ENCODE measurements at regions not wholly inside any gene's neighbourhood (a gene's known extent, or its start where the extent isn't known, plus 50 kb on each side); places are given as distances from the start of the nearest gene placed in this dataset.

DNA sequence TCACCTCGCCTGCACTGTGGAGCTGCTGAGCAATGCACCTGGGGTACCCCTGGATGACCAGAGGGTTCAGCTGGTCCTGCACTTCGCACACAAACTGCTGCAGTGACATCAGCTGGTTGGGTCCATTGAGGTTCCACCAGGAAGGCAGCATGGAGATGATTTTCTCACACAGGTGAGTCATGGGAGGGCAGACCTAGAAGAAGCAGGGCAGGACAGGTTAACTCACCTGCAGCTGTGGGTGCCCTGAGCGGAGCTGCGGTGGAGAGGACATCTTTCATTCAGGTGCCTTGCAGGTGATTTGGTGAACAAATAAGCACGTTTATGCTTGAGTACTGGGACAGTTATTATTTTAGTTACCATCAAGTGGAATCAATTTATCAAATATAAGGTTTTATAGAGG, 73.6 kb downstream of the CTSL start:
- TF ChIP-seq, protein P1, sequence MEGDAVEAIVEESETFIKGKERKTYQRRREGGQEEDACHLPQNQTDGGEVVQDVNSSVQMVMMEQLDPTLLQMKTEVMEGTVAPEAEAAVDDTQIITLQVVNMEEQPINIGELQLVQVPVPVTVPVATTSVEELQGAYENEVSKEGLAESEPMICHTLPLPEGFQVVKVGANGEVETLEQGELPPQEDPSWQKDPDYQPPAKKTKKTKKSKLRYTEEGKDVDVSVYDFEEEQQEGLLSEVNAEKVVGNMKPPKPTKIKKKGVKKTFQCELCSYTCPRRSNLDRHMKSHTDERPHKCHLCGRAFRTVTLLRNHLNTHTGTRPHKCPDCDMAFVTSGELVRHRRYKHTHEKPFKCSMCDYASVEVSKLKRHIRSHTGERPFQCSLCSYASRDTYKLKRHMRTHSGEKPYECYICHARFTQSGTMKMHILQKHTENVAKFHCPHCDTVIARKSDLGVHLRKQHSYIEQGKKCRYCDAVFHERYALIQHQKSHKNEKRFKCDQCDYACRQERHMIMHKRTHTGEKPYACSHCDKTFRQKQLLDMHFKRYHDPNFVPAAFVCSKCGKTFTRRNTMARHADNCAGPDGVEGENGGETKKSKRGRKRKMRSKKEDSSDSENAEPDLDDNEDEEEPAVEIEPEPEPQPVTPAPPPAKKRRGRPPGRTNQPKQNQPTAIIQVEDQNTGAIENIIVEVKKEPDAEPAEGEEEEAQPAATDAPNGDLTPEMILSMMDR (conservative IDR thresholded peaks at IDR 0.05): no peak
- TF ChIP-seq ZFX (IDR thresholded peaks at IDR 0.05): no peak

All from C4-2B (cell line).